GM12801 (cell line): ENCODE measurements at regions not wholly inside any gene's neighbourhood (a gene's known extent, or its start where the extent isn't known, plus 50 kb on each side); places are given as distances from the start of the nearest gene placed in this dataset.

Experiments used
- TF ChIP-seq, protein P1 (sequence below): IDR thresholded peaks from one replicate; pipeline ENCODE4 v1.5.1; 2011; ENCODE audit warnings: control low read depth; ENCODE audit not compliant: insufficient read length; ENCODE audit errors: extremely low read depth

- TF ChIP-seq, protein P1, sequence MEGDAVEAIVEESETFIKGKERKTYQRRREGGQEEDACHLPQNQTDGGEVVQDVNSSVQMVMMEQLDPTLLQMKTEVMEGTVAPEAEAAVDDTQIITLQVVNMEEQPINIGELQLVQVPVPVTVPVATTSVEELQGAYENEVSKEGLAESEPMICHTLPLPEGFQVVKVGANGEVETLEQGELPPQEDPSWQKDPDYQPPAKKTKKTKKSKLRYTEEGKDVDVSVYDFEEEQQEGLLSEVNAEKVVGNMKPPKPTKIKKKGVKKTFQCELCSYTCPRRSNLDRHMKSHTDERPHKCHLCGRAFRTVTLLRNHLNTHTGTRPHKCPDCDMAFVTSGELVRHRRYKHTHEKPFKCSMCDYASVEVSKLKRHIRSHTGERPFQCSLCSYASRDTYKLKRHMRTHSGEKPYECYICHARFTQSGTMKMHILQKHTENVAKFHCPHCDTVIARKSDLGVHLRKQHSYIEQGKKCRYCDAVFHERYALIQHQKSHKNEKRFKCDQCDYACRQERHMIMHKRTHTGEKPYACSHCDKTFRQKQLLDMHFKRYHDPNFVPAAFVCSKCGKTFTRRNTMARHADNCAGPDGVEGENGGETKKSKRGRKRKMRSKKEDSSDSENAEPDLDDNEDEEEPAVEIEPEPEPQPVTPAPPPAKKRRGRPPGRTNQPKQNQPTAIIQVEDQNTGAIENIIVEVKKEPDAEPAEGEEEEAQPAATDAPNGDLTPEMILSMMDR, result no peak
Measured at GRCh38 chr5:68778484-68778883, 315.3 kb upstream of the SLC30A5 start.

DNA sequence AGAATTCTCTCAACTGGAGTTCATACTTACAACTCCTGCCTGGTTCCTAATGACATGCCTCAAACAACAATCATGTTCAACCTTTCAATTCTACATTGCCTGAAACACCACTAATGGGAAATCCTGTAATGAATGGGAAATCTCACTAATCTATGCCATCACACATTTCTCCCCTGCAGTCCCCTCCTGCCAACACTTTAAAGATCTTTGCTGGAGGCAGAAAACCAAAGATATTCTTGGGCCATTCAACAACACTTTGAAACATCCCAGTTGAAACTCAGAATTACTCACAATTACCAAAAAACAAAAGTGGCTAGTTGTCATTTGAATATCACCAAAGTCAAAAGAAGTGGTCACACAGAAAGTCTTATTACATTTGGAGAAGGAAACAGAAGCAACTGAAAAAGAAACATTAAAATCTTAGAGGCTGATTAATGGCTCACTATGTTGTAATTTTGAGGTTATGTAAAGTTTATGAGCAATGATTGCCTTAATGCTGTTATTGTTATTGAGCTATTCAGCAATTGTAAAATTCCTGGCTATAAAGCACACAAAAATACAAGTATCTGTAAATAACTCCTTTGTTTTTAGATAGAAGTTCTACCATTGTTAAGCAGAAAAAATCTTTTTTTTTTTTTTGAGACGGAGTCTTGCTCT, 313.4 kb upstream of the SLC30A5 start:
- TF ChIP-seq, protein P1, result no peak

DNA sequence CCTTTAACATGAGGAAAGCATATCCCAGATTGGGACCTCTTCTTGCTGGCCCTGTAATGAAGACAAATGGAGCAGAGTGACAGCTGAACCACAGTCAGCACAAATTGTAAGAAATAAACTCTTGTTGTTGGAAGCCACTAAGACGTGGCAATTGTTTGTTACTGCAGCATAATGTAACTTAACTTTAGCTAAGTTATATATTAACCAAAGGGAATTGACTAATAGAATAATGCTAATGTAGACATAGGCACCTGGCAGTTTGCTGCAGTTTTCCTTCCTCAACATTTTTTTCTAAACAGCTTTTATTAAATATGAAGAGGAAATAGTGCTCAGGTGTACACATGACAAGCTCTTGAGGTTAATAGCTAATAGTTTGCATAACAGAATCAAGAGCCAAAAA, 300.7 kb upstream of the SLC30A5 start:
- TF ChIP-seq, protein P1, result no peak

- TF ChIP-seq, protein P1, result no peak
Measured at GRCh38 chr5:68793993-68794392, 299.8 kb upstream of the SLC30A5 start.

DNA sequence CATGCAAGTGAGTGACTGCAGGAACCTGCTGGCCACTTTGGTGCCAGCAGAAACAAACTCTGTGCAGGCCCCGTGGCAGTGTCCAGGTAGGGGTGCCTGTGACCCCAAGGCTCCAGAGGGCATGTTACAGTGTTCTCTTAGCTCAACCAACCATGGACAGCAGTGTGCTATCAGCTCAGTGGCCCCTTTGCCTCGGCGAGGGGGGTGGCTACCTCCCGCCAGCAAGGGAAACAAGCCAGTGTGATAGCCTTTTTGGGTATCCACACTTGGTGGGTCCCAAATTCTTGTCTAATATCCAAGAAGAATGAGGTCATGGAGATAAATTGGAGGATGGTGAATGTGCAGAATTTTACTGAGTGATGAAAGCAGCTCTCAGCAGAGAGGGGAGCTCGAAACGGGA, 298.6 kb upstream of the SLC30A5 start:
- TF ChIP-seq, protein P1, result no peak

DNA sequence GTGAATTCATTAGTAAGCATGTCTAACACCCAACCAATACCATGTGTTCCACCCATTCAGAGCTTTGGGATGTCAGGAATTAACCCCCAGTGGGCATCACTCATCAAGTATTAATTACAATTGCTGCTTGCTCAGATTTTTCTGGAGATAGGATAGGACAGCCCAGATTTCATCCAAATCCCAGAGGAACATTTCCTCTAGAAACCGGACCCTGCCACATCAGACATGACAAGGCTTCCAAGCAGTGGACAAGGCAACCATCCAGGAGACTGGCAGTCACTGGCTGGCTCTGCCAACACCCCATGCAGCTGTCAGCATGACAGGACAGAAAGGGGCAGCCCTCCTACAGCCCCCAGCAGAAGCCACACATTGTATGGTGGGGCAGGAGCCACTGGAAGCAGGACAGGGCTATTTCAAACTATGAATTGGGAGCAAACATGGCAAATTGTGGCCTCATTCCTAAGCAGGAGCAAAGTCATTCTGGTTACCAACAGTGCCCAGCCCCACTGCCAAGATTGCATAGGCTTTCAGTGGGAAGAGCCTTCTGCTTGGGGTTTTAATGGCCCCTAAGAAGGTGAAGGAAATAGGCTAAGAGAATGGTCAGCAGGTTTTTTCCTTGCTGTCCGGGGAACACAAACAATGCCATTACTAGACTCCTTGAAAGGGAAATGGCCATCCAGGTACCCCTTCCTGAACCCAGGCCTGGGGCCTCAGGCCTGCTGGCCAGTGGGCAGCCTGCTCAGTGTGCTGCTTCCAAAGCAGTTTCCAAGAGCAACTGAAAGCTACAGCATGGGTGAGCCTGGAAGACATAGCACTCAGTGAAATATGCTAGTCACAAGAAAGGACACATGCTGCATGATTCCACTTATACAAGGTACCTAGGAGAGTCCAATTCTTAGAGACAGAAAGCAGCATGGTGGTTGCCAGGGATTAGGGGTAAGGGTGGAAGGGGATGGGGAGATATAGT, 294.7 kb upstream of the SLC30A5 start:
- TF ChIP-seq, protein P1, result no peak

DNA sequence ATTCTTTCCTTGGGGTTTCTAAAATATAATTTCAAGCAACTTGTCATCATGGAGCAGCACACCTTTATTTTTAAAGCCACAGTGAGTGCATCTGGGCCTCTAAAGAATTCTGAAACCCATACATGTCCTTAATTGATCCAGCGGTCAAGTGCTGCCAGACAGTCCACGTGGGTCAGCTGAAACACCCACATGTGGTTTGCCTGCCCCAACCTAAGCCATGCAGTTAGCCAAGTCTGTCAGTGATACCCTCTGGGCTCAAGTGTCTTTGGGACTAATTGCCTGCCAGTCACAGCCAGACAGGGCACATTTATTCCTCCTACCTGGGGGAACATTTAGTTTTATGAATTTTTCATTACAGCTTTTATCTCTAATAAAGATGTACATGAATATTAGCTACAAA, 291.4 kb upstream of the SLC30A5 start:
- TF ChIP-seq, protein P1, result no peak
